ENCODE measurements at regions not wholly inside any gene's neighbourhood (a gene's known extent, or its start where the extent isn't known, plus 50 kb on each side); places are given as distances from the start of the nearest gene placed in this dataset.

GRCh38 chr16:13743571-13743970, 176.4 kb upstream of the ERCC4 start (continued):
- no peak for TF ChIP-seq CHD7 (IDR thresholded peaks at IDR 0.05; ENCODE audit: low read depth, low read length)
- no peak for TF ChIP-seq ILK (tag; IDR thresholded peaks at IDR 0.05; ENCODE audit: borderline replicate concordance, low read depth)
- TF ChIP-seq TCF7L2 (IDR thresholded peaks at IDR 0.05; ENCODE audit: low read depth, low read length): no peak
- TF ChIP-seq MAZ (CRISPR knock-in tag; conservative IDR thresholded peaks at IDR 0.05 in 1 of 2, IDR thresholded peaks at IDR 0.05 in 1 of 2): no peak
- TF ChIP-seq WHSC1 (IDR thresholded peaks at IDR 0.05; ENCODE audit: low read length): no peak
- TF ChIP-seq KHSRP (IDR thresholded peaks at IDR 0.05): no peak
- TF ChIP-seq TFAM (CRISPR knock-in tag; conservative IDR thresholded peaks at IDR 0.05): no peak
- no peak for TF ChIP-seq ZNF717 (CRISPR knock-in tag; IDR thresholded peaks at IDR 0.05)
- TF ChIP-seq ZNF778 (CRISPR knock-in tag; IDR thresholded peaks at IDR 0.05): no peak
